ENCODE measurements at regions not wholly inside any gene's neighbourhood (a gene's known extent, or its start where the extent isn't known, plus 50 kb on each side); places are given as distances from the start of the nearest gene placed in this dataset.

GRCh38 chr13:72424059-72424458 lies 303.4 kb downstream of the MZT1 start:
- Histone ChIP-seq H3K27ac (ENCODE audit: extremely low read length, insufficient read depth, low read length) (no peak overlapping the region), H3K36me3 (replicated peaks in 1 of 2; ENCODE audit: control insufficient read depth in 1 of 2, insufficient read depth in 2 of 2, low read length in 2 of 2) (no peaks in the 10 kb centered on the region), H3K4me1 (ENCODE audit: insufficient read depth, low read length) (no peaks in the 10 kb centered on the region), H3K27me3 (ENCODE audit: control insufficient read depth in 1 of 2, insufficient read depth in 2 of 2, low read length in 2 of 2) (no peaks in the 10 kb centered on the region), H3K4me2 (ENCODE audit: low read depth, low read length) (no peak overlapping the region), H3K9ac (ENCODE audit: insufficient read depth, low read depth, low read length) (no peak overlapping the region), H4K20me1 (ENCODE audit: insufficient read depth, low read length) (no peaks in the 10 kb centered on the region), H2AFZ (ENCODE audit: low read length) (no peak overlapping the region), H3K4me3 (replicated peaks in 1 of 3; ENCODE audit: insufficient read depth in 1 of 3, low read depth in 2 of 3, low read length in 3 of 3) (no peak overlapping the region), H3K9me3 (ENCODE audit: low read length) (no peaks in the 10 kb centered on the region), H3K79me2 (ENCODE audit: insufficient read depth, low read length) (no peaks in the 10 kb centered on the region)
- in situ Hi-C loops (cut with HindIII; ENCODE audit: extremely low pct_ligation_motif_present, low pct_unique_long_range_greater_than_20kb) = no loop called here
- no TSS peak for BruUV-seq (replicated peaks)
- no peak for TF ChIP-seq TOE1 (CRISPR knock-in tag; IDR thresholded peaks at IDR 0.05)
- no peak for TF ChIP-seq ZNF292 (CRISPR knock-in tag; IDR thresholded peaks at IDR 0.05; ENCODE audit: borderline replicate concordance, low read depth)
- TF ChIP-seq SAFB2 (CRISPR knock-in tag; IDR thresholded peaks at IDR 0.05; ENCODE audit: borderline replicate concordance, low read depth) = no peak
- no peak for TF ChIP-seq PAX8 (CRISPR knock-in tag; IDR thresholded peaks at IDR 0.05; ENCODE audit: borderline replicate concordance)
- TF ChIP-seq ZNF225 (CRISPR knock-in tag; IDR thresholded peaks at IDR 0.05) = no peak
- TF ChIP-seq SP140L (CRISPR knock-in tag; IDR thresholded peaks at IDR 0.05; ENCODE audit: borderline replicate concordance) = no peak
- TF ChIP-seq ZNF883 (CRISPR knock-in tag; IDR thresholded peaks at IDR 0.05; ENCODE audit: not compliant biosample characterization) = no peak
- TF ChIP-seq NAIF1 (CRISPR knock-in tag; IDR thresholded peaks at IDR 0.05; ENCODE audit: borderline replicate concordance) = no peak
- TF ChIP-seq REPIN1 (CRISPR knock-in tag; IDR thresholded peaks at IDR 0.05; ENCODE audit: borderline replicate concordance, low read depth) = no peak
- no peak for TF ChIP-seq ZNF672 (CRISPR knock-in tag; IDR thresholded peaks at IDR 0.05)
- TF ChIP-seq, protein P1, sequence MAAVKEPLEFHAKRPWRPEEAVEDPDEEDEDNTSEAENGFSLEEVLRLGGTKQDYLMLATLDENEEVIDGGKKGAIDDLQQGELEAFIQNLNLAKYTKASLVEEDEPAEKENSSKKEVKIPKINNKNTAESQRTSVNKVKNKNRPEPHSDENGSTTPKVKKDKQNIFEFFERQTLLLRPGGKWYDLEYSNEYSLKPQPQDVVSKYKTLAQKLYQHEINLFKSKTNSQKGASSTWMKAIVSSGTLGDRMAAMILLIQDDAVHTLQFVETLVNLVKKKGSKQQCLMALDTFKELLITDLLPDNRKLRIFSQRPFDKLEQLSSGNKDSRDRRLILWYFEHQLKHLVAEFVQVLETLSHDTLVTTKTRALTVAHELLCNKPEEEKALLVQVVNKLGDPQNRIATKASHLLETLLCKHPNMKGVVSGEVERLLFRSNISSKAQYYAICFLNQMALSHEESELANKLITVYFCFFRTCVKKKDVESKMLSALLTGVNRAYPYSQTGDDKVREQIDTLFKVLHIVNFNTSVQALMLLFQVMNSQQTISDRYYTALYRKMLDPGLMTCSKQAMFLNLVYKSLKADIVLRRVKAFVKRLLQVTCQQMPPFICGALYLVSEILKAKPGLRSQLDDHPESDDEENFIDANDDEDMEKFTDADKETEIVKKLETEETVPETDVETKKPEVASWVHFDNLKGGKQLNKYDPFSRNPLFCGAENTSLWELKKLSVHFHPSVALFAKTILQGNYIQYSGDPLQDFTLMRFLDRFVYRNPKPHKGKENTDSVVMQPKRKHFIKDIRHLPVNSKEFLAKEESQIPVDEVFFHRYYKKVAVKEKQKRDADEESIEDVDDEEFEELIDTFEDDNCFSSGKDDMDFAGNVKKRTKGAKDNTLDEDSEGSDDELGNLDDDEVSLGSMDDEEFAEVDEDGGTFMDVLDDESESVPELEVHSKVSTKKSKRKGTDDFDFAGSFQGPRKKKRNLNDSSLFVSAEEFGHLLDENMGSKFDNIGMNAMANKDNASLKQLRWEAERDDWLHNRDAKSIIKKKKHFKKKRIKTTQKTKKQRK (IDR thresholded peaks at IDR 0.05; ENCODE audit: low read length) = no peak
- TF ChIP-seq FOXK1 (CRISPR knock-in tag; IDR thresholded peaks at IDR 0.05; ENCODE audit: borderline replicate concordance, low read depth) = no peak
- no peak for TF ChIP-seq ZNF619 (CRISPR knock-in tag; IDR thresholded peaks at IDR 0.05)
- no peak for DNase-seq (ENCODE audit: low spot score)
- 44% methylated on average over 2 of the region's 2 CpGs for WGBS (ENCODE audit: low lambda C conversion rate)
- ChIA-PET CTCF (ENCODE audit: low intra/inter-chr PET ratio, low total read pairs) (no interaction called here), POLR2A (no interaction called here)
- ATAC-seq = no peak
- FAIRE-seq = no peak
- intact Hi-C loops (cut with micrococcal nuclease; ENCODE audit: unreplicated experiment) = no loop called here
